IPS-11a (cell line): ENCODE measurements at regions not wholly inside any gene's neighbourhood (a gene's known extent, or its start where the extent isn't known, plus 50 kb on each side); places are given as distances from the start of the nearest gene placed in this dataset.

Experiments
- H3K4me3 ChIP-seq: one replicate; pipeline ENCODE4 v1.5.1; 2013; ENCODE audit warnings: low read depth, low read length, control low read depth

DNA sequence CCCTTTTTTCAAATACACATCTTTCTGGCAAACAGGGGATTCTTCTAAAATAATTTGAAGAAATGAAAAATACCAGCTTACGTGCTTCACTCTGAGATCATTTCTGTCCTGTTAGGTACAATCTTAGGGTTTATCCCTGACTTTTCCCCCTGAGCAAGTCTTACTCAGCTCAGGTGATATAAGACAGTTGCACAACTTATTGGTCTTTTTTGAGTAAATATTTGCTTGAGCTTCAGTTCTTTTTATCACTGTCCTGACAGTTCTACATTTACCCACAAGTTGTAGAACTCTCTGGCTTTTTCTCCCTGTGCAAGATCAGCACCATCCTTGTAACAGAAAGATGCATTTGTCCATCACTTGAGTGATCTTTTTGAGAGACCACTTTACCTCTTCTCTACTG is 84.9 kb downstream of the MID1IP1 start:
- H3K4me3 ChIP-seq, result no peak overlapping the region

DNA sequence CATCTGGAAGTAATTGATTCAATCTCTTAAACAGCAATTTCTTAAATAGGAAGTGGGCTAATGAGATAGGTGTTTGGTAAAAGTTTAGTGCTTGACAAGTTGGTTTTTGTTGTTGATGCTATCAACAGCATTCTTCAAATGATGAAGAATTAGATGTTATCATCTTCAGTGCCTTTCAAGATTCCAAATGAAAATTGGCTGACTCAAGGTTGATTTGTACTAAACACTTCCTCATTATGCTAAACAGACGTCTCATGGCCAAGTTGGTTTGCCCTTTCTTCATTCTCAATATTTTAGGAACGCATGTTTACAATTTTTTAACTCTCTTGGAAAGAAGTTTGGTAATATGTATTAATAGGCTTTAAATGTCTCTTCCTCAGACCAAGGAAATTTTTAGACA is 86.0 kb downstream of the MID1IP1 start:
- H3K4me3 ChIP-seq, result no peak overlapping the region

DNA sequence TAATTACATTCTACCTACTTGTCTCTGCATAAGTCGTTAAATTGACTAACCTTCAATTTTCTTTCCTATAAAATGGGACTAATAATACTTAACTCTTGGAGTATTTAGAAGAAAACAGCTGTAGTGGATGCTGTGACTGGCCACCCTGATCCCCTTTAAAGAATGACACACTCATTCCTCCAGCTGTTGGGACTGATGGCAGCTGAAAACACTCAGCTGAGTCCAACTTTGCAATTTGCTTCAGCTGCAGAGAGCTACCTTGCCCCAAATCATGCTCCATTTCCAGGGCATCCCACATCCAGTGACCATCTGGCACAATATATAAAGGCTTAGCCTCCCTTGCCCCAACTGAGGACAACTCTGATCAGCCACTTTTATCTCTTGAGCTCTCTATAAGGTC is 89.1 kb downstream of the MID1IP1 start:
- no peak overlapping the region for H3K4me3 ChIP-seq

DNA sequence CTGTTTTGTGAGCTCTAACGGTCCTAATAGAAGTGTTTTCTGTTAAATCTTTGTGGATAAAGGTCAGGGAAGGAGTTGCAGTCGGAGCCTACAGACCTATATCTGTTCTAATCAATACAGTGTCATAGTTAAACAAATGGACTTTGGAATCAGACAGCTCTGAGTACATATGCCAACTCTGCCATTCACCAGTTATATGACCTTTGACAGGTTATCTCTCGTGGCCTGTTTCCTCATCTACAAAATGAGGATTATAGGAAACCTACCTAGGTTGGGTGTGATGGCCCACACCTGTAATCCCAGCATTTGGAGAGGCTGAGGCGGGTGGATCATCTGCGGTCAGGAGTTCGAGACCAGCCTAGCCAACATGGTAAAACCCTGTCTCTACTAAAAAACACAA is 89.7 kb downstream of the MID1IP1 start:
- no peak overlapping the region for H3K4me3 ChIP-seq

DNA sequence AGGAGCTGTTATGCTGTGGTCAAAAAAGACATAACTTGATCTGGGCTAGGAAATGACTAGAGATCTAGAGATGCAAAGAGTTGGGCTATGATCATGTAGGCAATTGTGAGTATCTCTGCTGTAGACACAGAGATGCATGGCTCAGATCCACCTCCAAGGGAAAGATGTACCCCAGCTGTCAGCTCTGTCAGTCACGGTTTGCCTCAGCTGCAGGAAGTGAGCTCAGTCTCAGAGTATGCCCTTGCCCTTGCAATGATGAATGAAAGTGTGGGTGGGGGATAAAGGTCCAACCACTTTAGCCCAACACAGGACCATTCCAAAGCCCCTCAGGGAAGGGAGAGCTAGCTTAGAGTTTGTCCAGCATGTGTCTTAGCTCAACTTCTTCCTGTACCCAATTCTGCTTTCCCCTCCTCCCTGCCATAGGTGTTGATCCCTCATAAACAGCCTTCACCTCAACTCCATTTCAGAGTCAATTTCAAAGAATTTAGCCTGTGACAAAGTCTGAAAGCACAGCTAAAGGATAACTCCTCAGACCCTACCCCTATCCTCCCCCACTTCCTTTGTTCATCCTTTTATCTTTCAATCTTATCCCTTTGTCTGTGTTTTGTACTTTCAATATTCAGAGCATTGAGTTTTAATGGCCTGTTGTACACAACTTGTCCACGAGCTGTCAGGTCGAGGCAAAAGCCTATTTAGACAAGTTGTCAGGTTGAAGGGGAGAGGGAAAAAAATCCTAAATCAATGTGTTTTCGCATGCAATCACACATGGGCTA is 90.6 kb downstream of the MID1IP1 start:
- no peak overlapping the region for H3K4me3 ChIP-seq

DNA sequence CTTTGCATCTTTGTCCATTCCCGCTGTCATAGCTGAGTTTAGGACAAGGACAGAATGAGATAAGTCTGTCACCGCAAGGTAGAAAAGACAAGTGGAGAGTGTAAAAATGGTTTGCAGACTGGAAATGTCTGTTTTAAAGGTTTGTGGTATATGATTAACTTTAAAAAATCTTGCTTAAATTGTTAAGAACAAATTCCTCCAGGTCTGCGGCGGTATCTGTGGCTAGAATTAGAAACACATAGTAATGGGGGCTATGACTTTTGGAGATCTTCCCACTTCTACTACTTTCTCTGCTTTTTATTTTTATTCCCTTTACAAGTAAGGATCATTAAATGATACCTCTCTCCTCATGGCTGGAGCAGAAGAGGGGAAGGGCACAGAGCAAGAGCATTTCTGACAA is 92.2 kb downstream of the MID1IP1 start:
- H3K4me3 ChIP-seq, result no peak overlapping the region

DNA sequence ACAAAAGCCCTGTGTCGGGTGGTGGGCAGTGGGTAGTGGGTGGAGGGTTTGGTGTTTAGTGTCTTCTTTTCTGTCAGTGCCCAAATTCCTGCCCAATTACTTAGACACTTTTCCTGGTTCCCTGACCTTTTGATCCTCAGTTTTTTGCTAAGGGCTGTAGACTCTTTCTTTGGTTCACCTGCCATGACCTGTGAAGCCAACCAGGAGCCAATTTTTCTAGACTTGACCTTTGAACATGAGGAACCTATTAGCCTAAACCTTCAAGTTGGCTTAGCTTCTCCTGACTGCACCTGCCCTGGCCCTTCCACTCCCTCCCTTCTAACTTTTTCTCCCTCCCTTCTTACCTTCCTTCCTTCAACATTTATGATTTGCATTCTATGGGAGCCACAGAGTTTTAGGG is 94.5 kb downstream of the MID1IP1 start:
- H3K4me3 ChIP-seq, result no peak overlapping the region

DNA sequence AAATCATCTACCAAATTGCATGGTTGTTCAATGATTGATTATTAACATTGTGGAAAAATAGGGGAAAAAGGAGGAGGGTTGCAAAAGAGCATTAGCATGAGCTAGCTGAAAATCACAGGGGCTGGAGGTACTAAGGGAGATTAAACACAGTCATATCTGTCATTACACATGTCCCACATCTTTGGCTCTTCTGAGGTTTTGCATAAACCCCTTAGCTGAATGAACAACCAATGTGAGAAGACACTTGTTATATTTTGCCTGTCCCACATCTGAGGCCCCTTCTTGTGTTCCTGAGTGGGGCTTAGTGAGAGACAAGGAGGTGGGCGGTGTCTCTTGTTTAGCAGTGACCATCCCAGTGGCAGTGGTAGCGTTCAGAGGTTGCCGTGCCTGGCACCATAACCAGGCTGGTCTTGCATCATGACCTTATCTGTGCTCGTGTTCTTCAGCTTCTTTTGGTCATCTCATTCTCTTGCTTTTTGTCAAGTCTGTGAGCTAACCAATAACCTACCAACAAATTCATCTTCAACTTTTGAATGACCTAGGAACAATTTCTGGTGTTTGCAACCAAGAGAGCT is 95.6 kb downstream of the MID1IP1 start:
- no peak overlapping the region for H3K4me3 ChIP-seq

DNA sequence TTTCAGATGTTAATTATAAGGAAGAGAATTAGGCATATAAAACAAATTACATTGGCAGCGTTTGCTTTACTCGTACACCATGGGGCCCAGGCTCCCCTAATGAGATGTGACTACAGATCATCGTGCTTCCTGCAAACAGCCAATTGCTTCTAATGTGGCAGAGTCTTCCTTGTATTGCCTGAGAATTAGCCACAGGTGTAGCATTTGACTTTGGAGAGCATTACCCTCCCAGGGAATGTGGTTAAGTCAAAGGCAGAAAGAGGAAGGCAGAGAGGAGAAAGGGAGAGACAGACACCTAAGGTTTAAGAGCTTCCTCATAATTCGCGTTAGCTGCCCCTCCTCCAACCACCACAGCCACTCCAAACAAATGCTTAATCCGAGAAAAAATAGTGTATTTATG is 97.0 kb downstream of the MID1IP1 start:
- H3K4me3 ChIP-seq, result no peak overlapping the region

DNA sequence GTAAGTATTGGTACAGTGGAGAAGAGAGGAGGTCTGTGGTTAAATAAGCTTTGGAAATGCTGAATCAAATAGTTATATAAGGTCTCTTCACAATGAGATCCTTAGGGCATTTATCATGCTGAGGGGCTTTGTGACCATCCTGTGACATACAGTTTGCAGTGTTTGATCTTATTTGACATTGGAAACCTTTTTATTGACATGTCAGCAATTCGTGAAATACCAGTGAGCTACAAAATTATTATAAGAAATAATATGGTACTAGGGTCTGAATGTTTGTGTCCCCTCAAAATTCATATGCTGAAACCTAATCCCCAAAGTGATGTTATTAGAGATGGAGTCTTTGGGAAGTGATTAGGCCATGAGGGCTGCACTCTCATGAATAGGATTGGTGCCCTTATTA is 98.4 kb downstream of the MID1IP1 start:
- no peak overlapping the region for H3K4me3 ChIP-seq

DNA sequence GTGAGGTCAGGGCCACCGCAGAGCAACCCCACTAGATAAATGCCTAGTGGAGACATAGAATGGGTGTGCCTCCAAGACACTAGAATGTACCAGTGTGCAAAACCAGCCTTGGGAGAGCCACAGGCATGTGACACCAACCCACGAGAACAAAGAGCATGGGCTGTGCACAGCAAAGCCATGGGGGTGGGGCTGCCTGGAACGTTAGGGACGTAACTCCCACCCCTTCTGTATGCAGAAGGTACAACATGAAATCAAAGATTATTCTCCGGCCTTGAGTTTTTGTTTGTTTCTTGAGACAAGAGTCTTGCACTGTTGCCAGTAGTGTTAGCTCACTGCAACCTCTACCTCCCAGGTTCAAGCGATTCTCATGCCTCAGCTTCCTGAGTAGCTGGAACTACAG is 99.5 kb downstream of the MID1IP1 start:
- no peak overlapping the region for H3K4me3 ChIP-seq

DNA sequence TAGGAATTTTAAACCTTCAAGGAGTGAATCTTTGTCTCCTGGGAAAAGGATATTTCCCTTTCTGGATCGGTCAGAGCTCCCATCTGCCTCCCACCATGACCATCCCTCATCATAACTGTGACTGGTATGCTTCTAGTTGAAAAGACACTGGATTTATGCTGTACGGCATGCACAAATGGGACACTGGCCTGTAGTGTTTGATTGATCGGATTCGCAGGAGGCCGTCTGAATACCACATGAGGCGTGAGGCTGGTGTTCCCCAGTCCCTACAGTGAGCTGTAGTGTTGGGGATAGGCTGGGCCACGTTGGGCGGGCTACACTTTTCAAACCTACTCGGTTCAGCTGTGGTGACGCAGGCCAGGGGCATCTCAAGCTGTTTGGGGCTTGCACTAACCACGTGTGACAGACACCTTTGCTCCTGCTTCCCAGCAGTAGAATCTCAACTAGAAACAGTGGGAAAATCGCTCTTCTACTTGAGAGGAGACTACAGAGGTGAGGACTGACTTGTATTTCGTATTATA is 101.8 kb downstream of the MID1IP1 start:
- no peak overlapping the region for H3K4me3 ChIP-seq

DNA sequence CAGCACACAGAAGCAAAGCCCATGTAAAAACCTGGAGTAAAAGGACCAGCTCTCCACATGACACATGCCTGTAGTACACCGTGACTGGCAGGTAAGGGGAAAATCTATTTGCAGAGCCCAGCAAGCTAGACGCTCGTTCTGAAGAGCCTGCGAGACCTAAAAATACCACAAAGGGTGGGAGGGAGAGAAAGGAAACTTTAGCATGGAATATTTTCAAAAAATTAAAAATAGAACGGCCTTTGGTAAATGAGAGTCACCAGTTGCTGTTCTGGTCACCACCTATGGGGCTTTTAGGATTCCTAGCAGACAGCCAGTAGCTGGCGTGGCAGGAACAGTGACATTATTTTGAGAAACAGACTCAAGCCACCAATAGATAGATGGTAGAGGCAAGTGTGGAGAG is 115.5 kb downstream of the MID1IP1 start:
- no peak overlapping the region for H3K4me3 ChIP-seq

DNA sequence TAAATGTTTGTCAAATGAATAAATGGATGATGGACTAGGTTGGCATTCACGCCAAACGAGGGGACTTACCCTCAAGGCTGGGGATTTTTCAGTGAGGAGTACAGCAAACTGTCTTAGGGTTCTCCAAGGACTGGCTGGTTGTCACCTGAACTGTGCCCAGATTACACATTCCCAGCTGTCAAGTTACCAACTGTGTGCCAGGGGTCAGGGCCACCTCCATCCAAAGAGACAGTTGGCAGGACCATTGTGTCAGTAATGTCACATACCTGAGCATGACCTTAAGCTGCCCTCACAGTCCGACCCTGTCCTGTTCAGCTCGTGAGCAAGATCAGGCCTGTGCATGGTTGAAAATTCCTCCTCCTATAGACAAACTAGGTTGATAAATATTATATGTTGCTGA is 116.7 kb downstream of the MID1IP1 start:
- H3K4me3 ChIP-seq, result no peak overlapping the region

DNA sequence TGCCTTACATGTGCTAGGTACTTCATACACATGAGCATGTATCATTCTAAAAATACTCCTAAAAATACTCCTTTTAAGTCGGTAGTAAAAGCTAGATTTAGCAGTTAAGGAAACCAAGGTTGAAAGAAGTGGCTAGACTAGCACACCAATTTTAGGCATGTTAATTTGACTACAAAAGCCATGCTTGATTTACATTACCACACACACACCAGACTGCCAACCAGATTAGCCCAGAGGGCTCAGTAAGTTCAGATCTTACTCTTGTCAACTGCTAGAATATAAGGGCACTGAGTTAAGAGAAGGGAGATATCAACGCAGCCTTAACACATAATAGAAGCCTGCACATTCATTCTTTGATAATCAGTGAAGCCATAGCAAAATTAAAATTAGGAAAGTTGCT is 117.9 kb downstream of the MID1IP1 start:
- no peak overlapping the region for H3K4me3 ChIP-seq

DNA sequence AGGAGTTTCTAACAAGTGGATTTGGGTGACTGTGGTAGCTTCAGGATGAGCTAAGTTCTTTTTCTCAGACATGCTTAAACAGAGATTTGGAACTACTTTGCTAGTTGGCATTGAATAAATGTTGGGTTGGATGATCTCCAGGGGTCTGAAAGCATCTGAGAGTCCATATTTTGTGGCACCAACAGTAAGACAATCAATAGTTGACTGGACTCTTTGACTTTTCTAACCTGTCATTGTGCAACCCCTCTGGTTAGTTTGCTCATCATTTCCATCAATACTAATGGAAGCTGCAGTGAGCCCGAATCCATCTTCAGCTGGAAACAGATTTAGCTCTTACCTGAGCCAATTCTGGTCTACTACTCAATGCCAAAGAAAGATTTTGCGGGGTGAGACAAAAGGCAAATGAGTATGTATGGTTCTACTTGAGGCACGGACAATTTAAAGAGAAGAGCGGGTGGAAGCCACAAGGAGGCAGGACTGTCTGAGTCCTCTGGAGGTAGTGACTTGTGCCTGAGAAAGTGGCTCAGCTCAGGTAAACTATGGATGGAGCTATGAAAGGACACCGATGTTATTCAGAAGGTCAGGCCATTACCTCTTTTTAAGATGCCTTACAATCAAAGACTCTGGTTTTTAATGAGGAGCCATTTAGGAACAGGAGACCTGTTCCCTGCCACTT is 118.7 kb downstream of the MID1IP1 start:
- no peak overlapping the region for H3K4me3 ChIP-seq

DNA sequence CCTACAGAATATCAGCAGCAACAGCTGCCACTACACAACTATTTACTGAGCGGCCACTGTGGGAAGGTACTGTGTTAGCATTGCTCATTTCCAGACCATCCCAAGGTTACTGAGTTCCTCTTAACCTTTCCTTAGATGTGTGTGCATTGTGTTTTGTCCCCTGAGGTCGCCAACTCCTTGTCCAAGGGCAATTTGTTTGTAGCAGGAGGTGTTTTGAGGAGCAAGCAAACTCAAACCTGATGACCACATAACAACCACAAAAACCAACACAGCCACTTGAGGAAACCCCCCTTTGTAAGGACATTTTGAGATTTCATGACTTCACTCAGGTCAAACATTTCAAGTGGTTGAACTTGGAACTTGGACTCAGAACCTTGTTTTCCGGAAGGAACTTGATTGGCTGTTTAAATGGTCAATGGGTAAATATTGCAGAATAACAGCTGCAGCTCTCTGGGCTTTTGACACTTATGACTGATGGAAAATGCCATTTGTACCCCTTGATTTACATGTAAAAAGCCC is 122.3 kb downstream of the MID1IP1 start:
- no peak overlapping the region for H3K4me3 ChIP-seq

DNA sequence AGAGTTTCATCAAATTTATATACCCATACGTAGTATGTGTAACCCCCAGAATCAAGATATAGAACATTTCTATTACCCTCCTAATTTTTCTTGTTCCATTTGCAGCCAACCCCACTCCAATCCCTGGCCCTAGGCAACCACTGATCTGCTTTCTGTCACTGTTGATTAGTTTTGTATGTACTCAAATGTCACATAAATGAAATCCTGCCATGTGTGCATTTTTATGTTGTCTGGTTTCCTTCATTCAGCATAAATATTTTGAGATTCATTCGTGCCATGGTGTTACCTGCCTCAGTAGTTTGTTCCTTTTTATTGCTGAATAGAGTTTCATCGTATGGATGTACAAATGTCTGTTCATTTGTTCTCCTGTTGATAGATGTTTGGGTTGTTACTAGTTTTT is 126.3 kb downstream of the MID1IP1 start:
- no peak overlapping the region for H3K4me3 ChIP-seq

DNA sequence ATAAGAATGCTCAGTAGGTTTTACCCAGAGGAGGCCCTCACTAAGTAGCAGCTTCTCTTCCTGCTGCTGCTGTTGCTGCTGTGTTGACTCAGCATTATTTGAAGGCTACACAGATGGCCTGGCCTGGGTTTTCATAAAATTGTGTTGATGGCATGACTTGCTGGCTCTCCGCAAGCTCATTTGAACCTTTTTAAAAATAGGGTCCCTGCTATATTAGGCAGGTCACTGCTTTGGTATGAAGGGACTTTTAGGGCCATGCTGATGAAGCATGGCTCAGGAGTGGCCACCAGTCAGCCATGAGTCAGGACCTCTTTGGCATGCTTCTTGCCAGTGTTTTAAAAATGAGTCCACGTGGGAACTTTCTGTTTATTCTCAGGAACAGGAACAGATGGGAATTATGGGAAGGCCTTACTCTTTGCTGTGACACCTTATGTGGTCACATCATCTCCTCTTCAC is 128.7 kb downstream of the MID1IP1 start:
- no peak overlapping the region for H3K4me3 ChIP-seq

DNA sequence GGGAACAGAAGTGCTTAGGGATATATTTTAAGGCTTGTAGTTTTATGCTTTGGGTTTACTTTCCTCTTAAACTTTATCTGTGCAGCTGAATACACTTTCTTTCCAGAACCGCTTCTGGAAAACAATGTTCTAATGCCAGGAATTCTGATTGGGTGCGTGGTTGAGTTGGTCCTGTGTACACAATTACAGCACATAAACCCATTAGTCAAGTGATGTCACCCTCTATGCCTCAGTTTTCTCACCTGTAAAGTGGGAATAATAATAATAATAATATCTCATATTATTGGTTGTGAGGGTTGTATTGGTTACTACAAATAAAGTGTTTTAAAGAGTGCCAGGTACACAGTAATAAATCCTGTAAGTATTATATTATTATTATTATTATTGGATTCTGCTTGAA is 129.2 kb downstream of the MID1IP1 start:
- H3K4me3 ChIP-seq, result no peak overlapping the region

DNA sequence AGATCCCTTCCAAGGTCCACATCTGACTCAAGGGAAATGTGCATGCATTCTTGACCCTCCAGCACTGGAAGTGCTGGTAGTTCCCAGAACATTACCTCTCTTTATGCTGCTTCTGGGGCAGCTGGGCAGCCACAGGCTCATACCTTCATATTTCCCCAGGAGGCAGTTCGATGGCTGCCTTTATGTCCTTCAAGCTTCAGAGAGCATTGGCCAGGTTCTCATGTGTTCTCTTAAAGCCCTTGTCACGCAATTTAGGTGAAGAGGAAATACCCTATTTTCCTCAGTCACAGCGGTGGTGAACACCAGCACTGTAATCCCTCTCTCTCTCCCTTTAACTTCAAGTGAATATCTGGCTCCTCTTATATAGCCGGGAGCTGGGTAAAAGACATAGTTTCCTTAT is 134.3 kb downstream of the MID1IP1 start:
- H3K4me3 ChIP-seq, result no peak overlapping the region

DNA sequence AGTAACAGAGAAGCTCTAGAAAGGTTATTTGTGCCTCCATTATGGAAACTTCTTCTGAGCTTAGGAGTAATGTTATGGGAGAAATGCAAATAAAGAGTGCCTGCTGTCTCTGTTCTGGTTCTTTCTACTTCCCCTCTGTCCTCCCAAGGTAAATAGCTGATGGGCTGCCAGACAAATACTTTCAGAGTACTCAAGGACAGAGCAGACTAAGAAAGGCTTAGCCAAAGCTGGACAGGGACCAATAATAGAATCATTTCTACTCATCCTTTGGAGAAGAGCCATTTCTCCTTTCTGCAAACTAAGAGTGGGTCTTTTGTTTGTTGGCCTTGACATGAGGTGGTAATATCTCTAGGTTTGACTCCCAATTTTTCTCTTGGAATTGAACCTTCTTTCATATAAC is 136.1 kb downstream of the MID1IP1 start:
- no peak overlapping the region for H3K4me3 ChIP-seq
